GM12864 (cell line): ENCODE measurements at regions not wholly inside any gene's neighbourhood (a gene's known extent, or its start where the extent isn't known, plus 50 kb on each side); places are given as distances from the start of the nearest gene placed in this dataset.
A peak's percentile ranks its signal among the peaks of the same experiment; 100 is the strongest.

Source experiments
- DNase-seq: peaks from one replicate; pipeline ENCODE4 v3.0.0-alpha.2; 2011; ENCODE audit warnings: low read depth
- H3K4me3 ChIP-seq: 2 replicates; pipeline ENCODE4 v1.5.1; 2011; ENCODE audit warnings: mild to moderate bottlenecking, low read depth, low read length, control low read depth
- TF ChIP-seq, protein P1 (sequence below): IDR thresholded peaks from 2 replicates; pipeline ENCODE4 v1.5.1; 2011; ENCODE audit warnings: low read depth, mild to moderate bottlenecking, moderate library complexity, low read length, control low read depth, inconsistent platforms; ENCODE audit errors: missing control alignments

DNA sequence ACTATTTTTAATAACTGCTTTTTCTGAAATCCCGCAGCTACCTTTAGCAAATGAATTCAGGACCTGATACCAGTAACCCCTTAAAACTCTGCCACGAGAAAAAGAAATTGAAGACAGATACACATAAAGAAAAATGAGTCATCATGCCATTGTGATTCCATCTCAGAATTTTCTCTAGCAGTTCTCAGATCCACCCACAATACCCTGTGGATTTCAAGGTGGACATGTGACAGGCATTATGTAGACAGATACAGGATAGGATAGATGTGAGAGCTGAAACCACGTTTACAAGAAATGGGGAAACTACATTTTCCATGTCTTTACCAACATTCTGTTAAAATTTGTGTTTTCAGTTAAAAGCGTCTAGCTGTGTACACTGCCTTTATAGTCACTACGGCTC lies 291.9 kb upstream of the NR2F2 start:
- TF ChIP-seq, protein P1, sequence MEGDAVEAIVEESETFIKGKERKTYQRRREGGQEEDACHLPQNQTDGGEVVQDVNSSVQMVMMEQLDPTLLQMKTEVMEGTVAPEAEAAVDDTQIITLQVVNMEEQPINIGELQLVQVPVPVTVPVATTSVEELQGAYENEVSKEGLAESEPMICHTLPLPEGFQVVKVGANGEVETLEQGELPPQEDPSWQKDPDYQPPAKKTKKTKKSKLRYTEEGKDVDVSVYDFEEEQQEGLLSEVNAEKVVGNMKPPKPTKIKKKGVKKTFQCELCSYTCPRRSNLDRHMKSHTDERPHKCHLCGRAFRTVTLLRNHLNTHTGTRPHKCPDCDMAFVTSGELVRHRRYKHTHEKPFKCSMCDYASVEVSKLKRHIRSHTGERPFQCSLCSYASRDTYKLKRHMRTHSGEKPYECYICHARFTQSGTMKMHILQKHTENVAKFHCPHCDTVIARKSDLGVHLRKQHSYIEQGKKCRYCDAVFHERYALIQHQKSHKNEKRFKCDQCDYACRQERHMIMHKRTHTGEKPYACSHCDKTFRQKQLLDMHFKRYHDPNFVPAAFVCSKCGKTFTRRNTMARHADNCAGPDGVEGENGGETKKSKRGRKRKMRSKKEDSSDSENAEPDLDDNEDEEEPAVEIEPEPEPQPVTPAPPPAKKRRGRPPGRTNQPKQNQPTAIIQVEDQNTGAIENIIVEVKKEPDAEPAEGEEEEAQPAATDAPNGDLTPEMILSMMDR, result no peak
- H3K4me3 ChIP-seq, result no peak overlapping the region
- DNase-seq, result no peak

DNA sequence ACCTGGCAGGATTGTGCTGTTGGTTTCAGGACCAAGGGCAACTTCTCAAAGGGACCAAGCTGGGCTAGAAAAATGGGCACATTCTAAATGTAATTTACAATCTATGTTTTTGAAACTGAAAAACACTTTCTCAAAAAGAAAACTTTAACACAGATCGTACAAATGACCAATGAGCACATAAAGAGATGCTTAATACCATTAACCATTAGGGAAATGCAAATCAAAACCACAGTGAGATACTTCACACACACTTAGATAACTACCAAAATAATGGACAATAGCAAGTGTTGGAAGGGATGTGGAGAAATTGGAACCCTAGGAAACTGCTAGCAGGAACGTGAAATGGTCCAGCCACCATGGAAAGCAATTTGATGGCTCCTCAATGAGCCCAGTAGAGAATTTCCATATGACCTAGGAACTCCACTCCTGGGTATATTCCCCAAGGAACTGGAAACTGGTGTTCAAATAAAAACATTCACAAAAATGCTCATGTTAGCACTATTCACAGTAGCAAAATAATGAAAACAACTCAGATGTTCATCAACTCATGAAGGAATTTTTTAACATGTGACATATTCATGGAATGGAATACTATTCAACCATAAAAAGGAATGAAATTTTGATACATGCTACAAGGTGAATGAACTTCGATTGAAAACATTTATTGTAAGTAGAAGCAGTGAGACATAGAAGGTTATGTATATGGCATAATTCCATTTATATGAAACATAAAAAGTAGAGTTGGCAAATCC lies 288.3 kb upstream of the NR2F2 start:
- TF ChIP-seq, protein P1, result no peak
- H3K4me3 ChIP-seq, result no peak overlapping the region
- DNase-seq, result no peak

- no peak overlapping the region for H3K4me3 ChIP-seq
- TF ChIP-seq, protein P1, result no peak
- DNase-seq, result peak; percentile 4
Observed at GRCh38 chr15:96042734-96043224, 287.7 kb upstream of the NR2F2 start.

DNA sequence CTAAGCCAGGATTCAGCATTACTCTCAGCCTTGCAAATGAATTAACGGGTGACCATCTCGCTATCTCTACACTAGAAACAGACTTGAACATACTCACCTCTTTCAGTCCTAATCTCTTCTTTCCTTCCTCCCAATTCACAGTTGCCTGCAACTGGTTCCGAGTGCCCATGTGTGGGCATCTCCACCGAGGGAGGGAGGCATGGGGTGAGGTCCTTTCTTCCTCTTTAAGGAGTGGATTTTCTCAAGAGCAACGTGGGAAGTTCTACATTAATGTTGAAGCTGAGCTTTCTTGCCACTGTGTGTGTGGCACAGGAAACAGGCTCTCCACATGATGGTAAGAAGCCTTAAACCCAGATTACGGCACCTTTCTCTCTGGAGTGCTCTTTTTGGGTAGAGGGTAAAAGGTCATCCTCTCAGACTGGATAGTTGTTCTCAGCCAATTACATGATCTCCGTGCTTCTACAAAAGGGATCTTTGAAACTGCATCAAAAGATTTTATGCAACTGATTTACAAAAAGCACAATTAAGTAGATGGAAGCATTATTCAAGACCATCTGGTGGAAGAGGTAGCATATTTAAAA lies 286.8 kb upstream of the NR2F2 start:
- no peak overlapping the region for H3K4me3 ChIP-seq
- no peak for DNase-seq
- TF ChIP-seq, protein P1, result no peak

- DNase-seq, result no peak
- no peak overlapping the region for H3K4me3 ChIP-seq
- TF ChIP-seq, protein P1, result no peak
Observed at GRCh38 chr15:96046620-96047240, 283.8 kb upstream of the NR2F2 start.

- H3K4me3 ChIP-seq, result no peak overlapping the region
- TF ChIP-seq, protein P1, result no peak
- DNase-seq, result no peak
Observed at GRCh38 chr15:96047255-96047931, 283.1 kb upstream of the NR2F2 start.
